ENCODE measurements at regions not wholly inside any gene's neighbourhood (a gene's known extent, or its start where the extent isn't known, plus 50 kb on each side); places are given as distances from the start of the nearest gene placed in this dataset.
"Not testable (repeated sequence)": the region's sequence is repeated elsewhere in the genome, so short reads cannot be mapped to it uniquely, and the experiment has no call there.

- Histone ChIP-seq H3K36me3 (ENCODE audit: low read depth) (no peaks in the 10 kb centered on the region), H3K9ac (no peak overlapping the region)
- in situ Hi-C loops (cut with MboI) = no loop called here
These were observed 156.5 kb downstream of the TTLL2 start for GRCh38 chr6:167481307-167481926.

GRCh38 chr6:167482801-167483200, 157.9 kb downstream of the TTLL2 start:
- H3K9me2 ChIP-seq (ENCODE audit: insufficient read depth); H3K9me3 ChIP-seq (ENCODE audit: low read depth); H4K20me1 ChIP-seq (ENCODE audit: insufficient read depth); H3K4me2 ChIP-seq (ENCODE audit: unreplicated experiment); H3K27ac ChIP-seq; H3K27me3 ChIP-seq (replicated peaks; ENCODE audit: insufficient read depth); H3K79me2 ChIP-seq (ENCODE audit: insufficient read depth); H3K4me1 ChIP-seq (ENCODE audit: insufficient read depth); DNase-seq; H3K36me3 ChIP-seq (ENCODE audit: low read depth); H3K9ac ChIP-seq; in situ Hi-C loops (cut with MboI); H3K4me3 ChIP-seq; H3F3A ChIP-seq (ENCODE audit: insufficient read depth); H2AFZ ChIP-seq: not testable (repeated sequence)
- WGBS, 2 experiments (ENCODE audit: low coverage in 1 of 2, low lambda C conversion rate in 2 of 2, missing lambda C conversion rate in 2 of 2) = 14 to 27% methylated on average over 3 of the region's 3 CpGs

More at GRCh38 chr6:167481307-167481926, 156.5 kb downstream of the TTLL2 start:
- H4K20me1 ChIP-seq (ENCODE audit: insufficient read depth) = no peaks in the 10 kb centered on the region
- H3K9me2 ChIP-seq (ENCODE audit: insufficient read depth) = no peaks in the 10 kb centered on the region
- no peaks in the 10 kb centered on the region for H3K79me2 ChIP-seq (ENCODE audit: insufficient read depth)
- H2AFZ ChIP-seq = no peak overlapping the region
- H3K9me3 ChIP-seq (ENCODE audit: low read depth) = no peaks in the 10 kb centered on the region
- DNase-seq = no peak
- H3K4me3 ChIP-seq = no peak overlapping the region
- no peak overlapping the region for H3K4me2 ChIP-seq (ENCODE audit: unreplicated experiment)
- 62 to 69% methylated on average over 6 of the region's 6 CpGs for WGBS, 2 experiments (ENCODE audit: low coverage in 1 of 2, low lambda C conversion rate in 2 of 2, missing lambda C conversion rate in 2 of 2)
- H3K27me3 ChIP-seq (replicated peaks; ENCODE audit: insufficient read depth) = no peaks in the 10 kb centered on the region
- H3K27ac ChIP-seq = no peak overlapping the region
- no peaks in the 10 kb centered on the region for H3F3A ChIP-seq (ENCODE audit: insufficient read depth)
- TF ChIP-seq EZH2phosphoT487 (IDR thresholded peaks at IDR 0.05; ENCODE audit: insufficient read depth, low read depth) (no peak), EZH2 (IDR thresholded peaks at IDR 0.05; ENCODE audit: insufficient read depth, poor library complexity, severe bottlenecking) (no peak)
- H3K4me1 ChIP-seq (ENCODE audit: insufficient read depth) = no peaks in the 10 kb centered on the region

GRCh38 chr6:167485186-167485978, 160.5 kb downstream of the TTLL2 start:
- WGBS, 2 experiments (ENCODE audit: low coverage in 1 of 2, low lambda C conversion rate in 2 of 2, missing lambda C conversion rate in 2 of 2) = 40 to 43% methylated on average over 16 of the region's 16 CpGs
- H3K4me2 ChIP-seq (ENCODE audit: unreplicated experiment) = no peak overlapping the region
- H3K4me1 ChIP-seq (ENCODE audit: insufficient read depth) = no peaks in the 10 kb centered on the region
- in situ Hi-C loops (cut with MboI) = no loop called here
- no peak for TF ChIP-seq EZH2phosphoT487 (IDR thresholded peaks at IDR 0.05; ENCODE audit: insufficient read depth, low read depth)
- no peak for TF ChIP-seq EZH2 (IDR thresholded peaks at IDR 0.05; ENCODE audit: insufficient read depth, poor library complexity, severe bottlenecking)
- H4K20me1 ChIP-seq (ENCODE audit: insufficient read depth) = no peaks in the 10 kb centered on the region
- H2AFZ ChIP-seq = no peak overlapping the region
- H3K9ac ChIP-seq = no peak overlapping the region
- no peak overlapping the region for H3K4me3 ChIP-seq
- no peaks in the 10 kb centered on the region for H3F3A ChIP-seq (ENCODE audit: insufficient read depth)
- H3K36me3 ChIP-seq (ENCODE audit: low read depth) = no peaks in the 10 kb centered on the region
- no peaks in the 10 kb centered on the region for H3K79me2 ChIP-seq (ENCODE audit: insufficient read depth)
- no peaks in the 10 kb centered on the region for H3K9me2 ChIP-seq (ENCODE audit: insufficient read depth)
- DNase-seq = no peak
- no peak overlapping the region for H3K27ac ChIP-seq
- H3K27me3 ChIP-seq (replicated peaks; ENCODE audit: insufficient read depth) = no peaks in the 10 kb centered on the region
- no peaks in the 10 kb centered on the region for H3K9me3 ChIP-seq (ENCODE audit: low read depth)

GRCh38 chr6:167487749-167488664, 163.1 kb downstream of the TTLL2 start:
- Histone ChIP-seq H3K4me2 (ENCODE audit: unreplicated experiment) (no peak overlapping the region), H3K4me3 (no peak overlapping the region), H4K20me1 (ENCODE audit: insufficient read depth) (no peaks in the 10 kb centered on the region), H3K27me3 (replicated peaks; ENCODE audit: insufficient read depth) (no peaks in the 10 kb centered on the region), H3K36me3 (ENCODE audit: low read depth) (no peaks in the 10 kb centered on the region), H3K9me3 (ENCODE audit: low read depth) (no peaks in the 10 kb centered on the region), H3K27ac (no peak overlapping the region), H3K9ac (no peak overlapping the region), H3K9me2 (ENCODE audit: insufficient read depth) (no peaks in the 10 kb centered on the region), H3K79me2 (ENCODE audit: insufficient read depth) (no peaks in the 10 kb centered on the region), H2AFZ (no peak overlapping the region), H3K4me1 (ENCODE audit: insufficient read depth) (no peaks in the 10 kb centered on the region), H3F3A (ENCODE audit: insufficient read depth) (no peaks in the 10 kb centered on the region)
- WGBS, 2 experiments (ENCODE audit: low coverage in 1 of 2, low lambda C conversion rate in 2 of 2, missing lambda C conversion rate in 2 of 2) = 48 to 51% methylated on average over 18 of the region's 18 CpGs
- DNase-seq = no peak
- in situ Hi-C loops (cut with MboI) = no loop called here
- TF ChIP-seq EZH2phosphoT487 (IDR thresholded peaks at IDR 0.05; ENCODE audit: insufficient read depth, low read depth) (no peak), EZH2 (IDR thresholded peaks at IDR 0.05; ENCODE audit: insufficient read depth, poor library complexity, severe bottlenecking) (no peak)

Data from GM23248 (cell line).